Kidney capillary endothelial cell (primary cell): ENCODE measurements at regions not wholly inside any gene's neighbourhood (a gene's known extent, or its start where the extent isn't known, plus 50 kb on each side); places are given as distances from the start of the nearest gene placed in this dataset.

Experiments
- DNase-seq: peaks from one replicate; pipeline ENCODE4 v3.0.0-alpha.2; 2018; ENCODE audit warnings: low spot score

GRCh38 chr12:43294916-43295315 lies 257.1 kb downstream of the ADAMTS20 start:
- no peak for DNase-seq

- no peak for DNase-seq
These were observed 257.9 kb downstream of the ADAMTS20 start for GRCh38 chr12:43294147-43294546.

GRCh38 chr12:43293396-43293795 lies 258.6 kb downstream of the ADAMTS20 start:
- peak; percentile 10 for DNase-seq

GRCh38 chr12:43292699-43293098 lies 259.3 kb downstream of the ADAMTS20 start:
- peak; percentile 69 for DNase-seq

GRCh38 chr12:43291516-43291915 lies 260.5 kb downstream of the ADAMTS20 start:
- peak; percentile 26 for DNase-seq

- DNase-seq, result no peak
These were observed 261.2 kb downstream of the ADAMTS20 start for GRCh38 chr12:43290836-43291235.

GRCh38 chr12:43289426-43289801 lies 262.6 kb downstream of the ADAMTS20 start:
- no peak for DNase-seq

GRCh38 chr12:43288671-43289425 lies 263.2 kb downstream of the ADAMTS20 start:
- DNase-seq, result no peak

GRCh38 chr12:43287706-43288383 lies 264.2 kb downstream of the ADAMTS20 start:
- DNase-seq, result no peak

GRCh38 chr12:43286986-43287385 lies 265.0 kb downstream of the ADAMTS20 start:
- no peak for DNase-seq

- DNase-seq, result no peak
These were observed 266.8 kb downstream of the ADAMTS20 start for GRCh38 chr12:43285159-43285598.

GRCh38 chr12:43284486-43285158 lies 267.4 kb downstream of the ADAMTS20 start:
- no peak for DNase-seq

GRCh38 chr12:43283206-43283605 lies 268.8 kb downstream of the ADAMTS20 start:
- no peak for DNase-seq

GRCh38 chr12:43282106-43282505 lies 269.9 kb downstream of the ADAMTS20 start:
- DNase-seq, result peak; percentile 40

GRCh38 chr12:43281563-43281962 lies 270.4 kb downstream of the ADAMTS20 start:
- no peak for DNase-seq

- DNase-seq, result no peak
These were observed 273.5 kb downstream of the ADAMTS20 start for GRCh38 chr12:43278541-43278832.

- no peak for DNase-seq
These were observed 274.1 kb downstream of the ADAMTS20 start for GRCh38 chr12:43277651-43278540.

GRCh38 chr12:43273467-43273866 lies 278.5 kb downstream of the ADAMTS20 start:
- no peak for DNase-seq

GRCh38 chr12:43271659-43272058 lies 280.3 kb downstream of the ADAMTS20 start:
- DNase-seq, result no peak

- no peak for DNase-seq
These were observed 284.2 kb downstream of the ADAMTS20 start for GRCh38 chr12:43267818-43268217.

- DNase-seq, result no peak
These were observed 290.3 kb downstream of the ADAMTS20 start for GRCh38 chr12:43261701-43262100.

GRCh38 chr12:43255522-43256111 lies 296.4 kb downstream of the ADAMTS20 start:
- no peak for DNase-seq
